Psoas muscle (tissue), 7 donors: ENCODE measurements at regions not wholly inside any gene's neighbourhood (a gene's known extent, or its start where the extent isn't known, plus 50 kb on each side); places are given as distances from the start of the nearest gene placed in this dataset.
"Not testable (repeated sequence)": the region's sequence is repeated elsewhere in the genome, so short reads cannot be mapped to it uniquely, and the experiment has no call there.

Experiments used
- ATAC-seq, 4 donors: fragments of 200-7000 bp; cut with Tn5 transposase; one replicate each; pipeline ENCODE4 v1.9.1; 2020; ENCODE audit warnings: moderate library complexity in 3 of 4, mild to moderate bottlenecking in 2 of 4
- DNase-seq, 2 donors: peaks; one replicate each; pipeline ENCODE4 v3.0.0-alpha.2; 2020
- H3K27ac ChIP-seq: fragments of 200-600 bp; one replicate; pipeline ENCODE4 v1.8.0; 2022
- H3K27me3 ChIP-seq, 3 donors: fragments of 200-600 bp in 1 of 3; one replicate each; pipeline versions ENCODE4 v1.6.1 to v1.8.0; 2013 to 2022; ENCODE audit warnings: low read length in 2 of 3, mild to moderate bottlenecking in 2 of 3, moderate library complexity in 1 of 3; ENCODE audit not compliant: insufficient read depth in 3 of 3
- H3K36me3 ChIP-seq, 2 donors: fragments of 200-600 bp in 1 of 2; one replicate each; pipeline versions ENCODE4 v1.6.1 to v1.8.0; 2013 to 2022; ENCODE audit warnings: low read depth in 1 of 2, mild to moderate bottlenecking in 1 of 2, moderate library complexity in 1 of 2; ENCODE audit not compliant: insufficient read depth in 1 of 2
- H3K4me1 ChIP-seq: fragments of 200-600 bp; one replicate; pipeline ENCODE4 v1.8.0; 2022
- H3K4me3 ChIP-seq: fragments of 200-600 bp; one replicate; pipeline ENCODE4 v1.8.0; 2022; ENCODE audit warnings: mild to moderate bottlenecking
- H3K9me3 ChIP-seq: fragments of 200-600 bp; one replicate; pipeline ENCODE4 v1.8.0; 2022
- WGBS, 3 donors: extraction: QIAGEN DNeasy Blood & Tissue Kit; methylation state at CpG; one replicate each; pipeline versions ENCODE4 v1.1.6 to v1.1.7; 2013; 5-methylcytosine and 5-hydroxymethylcytosine counted together
- intact Hi-C, 2 donors: fragments of 100-400 bp; cut with DNase I; formaldehyde crosslinking; loops; one replicate each; pipeline versions ENCODE4 v1.11.0 to v1.14.2; 2022
- TF ChIP-seq, protein P1 (sequence below): fragments of 200-600 bp; IDR thresholded peaks from one replicate; pipeline ENCODE4 v1.8.0; 2022; ENCODE audit warnings: antibody characterized with exemption
- donor health status: healthy with polysubstance abuse.
- donor health status: DM: no; HTN: no; CAD: no; lungs with moderate emphysema.
- donor health status: Bipolar disorder and iron deficiency.
- donor health status: healthy.
- donor health status: DM: yes; HTN: yes; CAD: no.
- donor health status: DM: no; HTN: no; CAD: no.
- donor health status: DM: yes; HTN: yes; CAD: no.

DNA sequence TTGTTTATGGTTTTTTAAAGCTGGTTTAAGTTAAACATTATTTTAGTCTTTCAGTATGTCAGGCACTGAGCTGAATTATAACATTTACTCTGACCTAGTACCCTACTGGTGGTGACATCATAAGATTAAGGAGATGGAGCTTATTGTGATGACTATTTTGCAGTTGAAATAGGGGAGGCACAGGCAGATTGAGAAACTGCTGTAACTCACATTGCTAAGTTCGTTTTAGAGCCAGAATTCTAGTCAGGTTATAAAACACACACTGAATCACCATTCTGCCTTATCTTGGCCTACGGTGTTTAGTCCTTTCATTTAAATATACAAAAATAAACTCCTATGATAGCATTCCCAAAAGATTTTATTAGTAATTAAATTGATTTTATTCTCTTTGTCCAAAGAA, 584.1 kb downstream of the TFAP2A start:
- DNase-seq (no peak), ATAC-seq (no peak)
- no peaks in the 10 kb centered on the region for H3K9me3 ChIP-seq
- WGBS, 3 donors: 57 to 66% (median 61%) methylated on average over 2 of the region's 2 CpGs
- intact Hi-C loops: no loop called here
- no peaks in the 10 kb centered on the region for H3K36me3 ChIP-seq
- H3K27me3 ChIP-seq: no peaks in the 10 kb centered on the region
- no peaks in the 10 kb centered on the region for H3K4me1 ChIP-seq
- TF ChIP-seq, protein P1, sequence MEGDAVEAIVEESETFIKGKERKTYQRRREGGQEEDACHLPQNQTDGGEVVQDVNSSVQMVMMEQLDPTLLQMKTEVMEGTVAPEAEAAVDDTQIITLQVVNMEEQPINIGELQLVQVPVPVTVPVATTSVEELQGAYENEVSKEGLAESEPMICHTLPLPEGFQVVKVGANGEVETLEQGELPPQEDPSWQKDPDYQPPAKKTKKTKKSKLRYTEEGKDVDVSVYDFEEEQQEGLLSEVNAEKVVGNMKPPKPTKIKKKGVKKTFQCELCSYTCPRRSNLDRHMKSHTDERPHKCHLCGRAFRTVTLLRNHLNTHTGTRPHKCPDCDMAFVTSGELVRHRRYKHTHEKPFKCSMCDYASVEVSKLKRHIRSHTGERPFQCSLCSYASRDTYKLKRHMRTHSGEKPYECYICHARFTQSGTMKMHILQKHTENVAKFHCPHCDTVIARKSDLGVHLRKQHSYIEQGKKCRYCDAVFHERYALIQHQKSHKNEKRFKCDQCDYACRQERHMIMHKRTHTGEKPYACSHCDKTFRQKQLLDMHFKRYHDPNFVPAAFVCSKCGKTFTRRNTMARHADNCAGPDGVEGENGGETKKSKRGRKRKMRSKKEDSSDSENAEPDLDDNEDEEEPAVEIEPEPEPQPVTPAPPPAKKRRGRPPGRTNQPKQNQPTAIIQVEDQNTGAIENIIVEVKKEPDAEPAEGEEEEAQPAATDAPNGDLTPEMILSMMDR: no peak
- no peak overlapping the region for H3K27ac ChIP-seq
- H3K4me3 ChIP-seq: no peak overlapping the region

DNA sequence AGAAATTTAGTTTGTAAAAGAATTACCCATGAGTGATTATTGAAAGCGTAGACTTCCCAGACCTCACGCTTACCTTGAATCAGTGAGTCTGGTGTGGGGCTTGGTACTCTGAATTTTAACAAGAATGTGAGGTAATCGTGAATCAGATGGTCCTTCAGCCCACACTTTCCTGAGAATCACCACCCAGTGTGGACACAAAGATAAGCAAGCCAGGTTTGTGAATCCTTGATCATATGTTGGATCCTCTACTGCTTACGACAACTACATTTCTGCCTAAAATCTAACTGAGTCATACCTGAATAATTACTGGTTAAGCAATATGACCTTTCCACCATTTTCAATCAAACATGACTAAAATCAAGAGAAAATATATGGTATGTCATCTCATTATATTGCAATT, 589.3 kb downstream of the TFAP2A start:
- Histone ChIP-seq H3K4me1 (no peaks in the 10 kb centered on the region), H3K36me3 (no peaks in the 10 kb centered on the region), H3K9me3 (no peaks in the 10 kb centered on the region), H3K27ac (no peak overlapping the region), H3K27me3 (no peaks in the 10 kb centered on the region), H3K4me3 (no peak overlapping the region)
- DNase-seq (no peak), ATAC-seq (no peak)
- intact Hi-C loops: no loop called here
- TF ChIP-seq, protein P1: no peak
- WGBS, 3 donors: 85 to 86% (median 86%) methylated on average over 4 of the region's 4 CpGs

DNA sequence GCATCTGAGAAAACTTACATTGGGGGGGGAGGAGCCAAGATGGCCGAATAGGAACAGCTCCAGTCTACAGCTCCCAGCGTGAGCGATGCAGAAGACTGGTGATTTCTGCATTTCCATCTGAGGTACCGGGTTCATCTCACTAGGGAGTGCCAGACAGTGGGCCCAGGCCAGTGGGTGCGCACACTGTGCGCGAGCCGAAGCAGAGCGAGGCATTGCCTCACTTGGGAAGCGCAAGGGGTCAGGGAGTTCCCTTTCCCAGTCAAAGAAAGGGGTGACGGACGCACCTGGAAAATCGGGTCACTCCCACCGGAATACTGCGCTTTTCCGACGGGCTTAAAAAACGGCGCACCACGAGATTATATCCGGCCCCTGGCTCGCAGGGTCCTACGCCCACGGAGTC, 604.1 kb downstream of the TFAP2A start:
- H3K4me1 ChIP-seq, DNase-seq, H3K27ac ChIP-seq, H3K9me3 ChIP-seq, H3K4me3 ChIP-seq, H3K27me3 ChIP-seq, H3K36me3 ChIP-seq, ATAC-seq, intact Hi-C loops: not testable (repeated sequence)
- WGBS, 3 donors: 90 to 97% (median 95%) methylated on average over 23 to 24 of the region's 24 CpGs

- Histone ChIP-seq H3K4me1 (no peaks in the 10 kb centered on the region), H3K36me3 (no peaks in the 10 kb centered on the region), H3K4me3 (no peak overlapping the region), H3K9me3 (no peaks in the 10 kb centered on the region), H3K27ac (no peak overlapping the region), H3K27me3 (no peaks in the 10 kb centered on the region)
- DNase-seq (no peak), ATAC-seq (no peak)
- intact Hi-C loops: no loop called here
- TF ChIP-seq, protein P1: no peak
- WGBS, 3 donors: 77 to 82% (median 79%) methylated on average over 6 of the region's 6 CpGs
These were observed 604.6 kb downstream of the TFAP2A start for GRCh38 chr6:9810286-9810685.

DNA sequence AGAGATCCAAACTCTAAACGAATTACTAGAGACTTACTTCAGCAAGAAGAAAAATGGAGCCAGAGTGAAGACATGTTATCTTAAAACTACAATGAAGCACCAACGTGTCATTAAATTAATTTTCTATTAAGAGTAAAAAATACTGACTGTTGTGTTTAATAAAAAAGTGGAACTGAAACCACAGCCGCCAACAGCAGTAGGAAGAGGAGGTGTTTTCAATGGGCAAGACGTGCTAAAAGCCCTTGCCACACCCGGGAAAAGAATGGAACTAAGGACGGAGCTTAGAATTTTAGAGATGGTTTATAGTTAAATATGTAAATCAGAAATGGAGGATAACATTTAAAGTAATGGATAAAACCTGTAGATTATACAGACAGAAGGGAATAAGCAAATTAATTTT, 608.7 kb downstream of the TFAP2A start:
- Histone ChIP-seq H3K9me3 (no peaks in the 10 kb centered on the region), H3K4me1 (no peaks in the 10 kb centered on the region), H3K36me3 (no peaks in the 10 kb centered on the region), H3K27me3 (no peaks in the 10 kb centered on the region), H3K4me3 (no peak overlapping the region), H3K27ac (no peak overlapping the region)
- WGBS, 3 donors: 70 to 81% (median 77%) methylated on average over 6 of the region's 6 CpGs
- TF ChIP-seq, protein P1: no peak
- no peak for ATAC-seq
- intact Hi-C loops: no loop called here
- DNase-seq: no peak
